ENCODE measurements at regions not wholly inside any gene's neighbourhood (a gene's known extent, or its start where the extent isn't known, plus 50 kb on each side); places are given as distances from the start of the nearest gene placed in this dataset.

DNA sequence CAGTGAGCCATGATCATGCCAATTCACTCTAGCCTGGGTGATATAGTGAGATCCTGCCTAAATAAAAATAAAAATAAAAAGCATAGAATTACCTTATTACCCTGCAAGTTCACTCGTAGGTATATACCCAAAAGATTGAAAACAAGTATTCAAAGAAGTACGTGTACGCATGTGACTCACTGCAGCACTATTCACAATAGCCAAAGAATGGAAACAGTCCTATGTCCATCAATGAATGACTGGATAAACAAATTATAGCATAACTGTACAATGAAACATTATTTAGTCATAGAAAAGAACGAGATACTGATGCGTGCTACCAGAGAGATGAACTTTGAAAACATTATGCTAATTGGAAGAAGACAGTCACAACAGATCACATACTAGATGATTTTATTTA lies 204.6 kb upstream of the DIAPH2 start:
- TF ChIP-seq, protein P1, sequence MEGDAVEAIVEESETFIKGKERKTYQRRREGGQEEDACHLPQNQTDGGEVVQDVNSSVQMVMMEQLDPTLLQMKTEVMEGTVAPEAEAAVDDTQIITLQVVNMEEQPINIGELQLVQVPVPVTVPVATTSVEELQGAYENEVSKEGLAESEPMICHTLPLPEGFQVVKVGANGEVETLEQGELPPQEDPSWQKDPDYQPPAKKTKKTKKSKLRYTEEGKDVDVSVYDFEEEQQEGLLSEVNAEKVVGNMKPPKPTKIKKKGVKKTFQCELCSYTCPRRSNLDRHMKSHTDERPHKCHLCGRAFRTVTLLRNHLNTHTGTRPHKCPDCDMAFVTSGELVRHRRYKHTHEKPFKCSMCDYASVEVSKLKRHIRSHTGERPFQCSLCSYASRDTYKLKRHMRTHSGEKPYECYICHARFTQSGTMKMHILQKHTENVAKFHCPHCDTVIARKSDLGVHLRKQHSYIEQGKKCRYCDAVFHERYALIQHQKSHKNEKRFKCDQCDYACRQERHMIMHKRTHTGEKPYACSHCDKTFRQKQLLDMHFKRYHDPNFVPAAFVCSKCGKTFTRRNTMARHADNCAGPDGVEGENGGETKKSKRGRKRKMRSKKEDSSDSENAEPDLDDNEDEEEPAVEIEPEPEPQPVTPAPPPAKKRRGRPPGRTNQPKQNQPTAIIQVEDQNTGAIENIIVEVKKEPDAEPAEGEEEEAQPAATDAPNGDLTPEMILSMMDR (optimal IDR thresholded peaks at IDR 0.05 in 1 of 3, IDR thresholded peaks at IDR 0.05 in 1 of 3, conservative IDR thresholded peaks at IDR 0.05 in 1 of 3; ENCODE audit: extremely low read depth in 1 of 3, insufficient read depth in 2 of 3, low read length in 3 of 3) = no peak
- TF ChIP-seq EZH2 (IDR thresholded peaks at IDR 0.05; ENCODE audit: low read length) = no peak

Measured in keratinocyte (primary cell).